ENCODE measurements at regions not wholly inside any gene's neighbourhood (a gene's known extent, or its start where the extent isn't known, plus 50 kb on each side); places are given as distances from the start of the nearest gene placed in this dataset.
A peak's percentile ranks its signal among the peaks of the same experiment; 100 is the strongest.
"Not testable (repeated sequence)": the region's sequence is repeated elsewhere in the genome, so short reads cannot be mapped to it uniquely, and the experiment has no call there.

DNA sequence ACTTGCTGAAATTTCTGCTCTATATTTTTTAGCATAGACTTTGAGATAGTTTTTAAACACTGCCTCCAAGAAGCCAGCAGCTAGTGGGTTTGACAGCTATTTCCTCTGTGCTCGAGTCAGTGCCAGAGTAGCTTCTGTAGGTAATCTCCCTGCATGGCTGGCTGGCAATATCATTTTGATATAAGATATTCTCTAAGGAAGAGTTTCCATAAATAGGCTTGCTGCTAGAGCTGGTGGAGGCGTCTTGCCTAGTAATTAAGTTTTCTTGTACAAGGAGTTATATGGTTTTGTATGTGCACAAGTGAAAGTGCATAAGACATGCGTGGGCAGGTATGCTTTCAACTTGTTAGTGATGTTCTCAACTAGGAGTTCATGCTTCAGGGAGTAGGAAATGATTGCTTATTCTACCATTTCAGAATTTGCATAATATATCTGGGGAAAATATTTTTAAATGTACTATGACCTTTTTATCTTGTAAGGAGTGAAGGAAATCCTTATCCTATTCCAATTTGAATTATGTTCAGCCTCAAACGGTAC is 74.1 kb upstream of the CCL21 start:
- DNase-seq, result no peak

DNA sequence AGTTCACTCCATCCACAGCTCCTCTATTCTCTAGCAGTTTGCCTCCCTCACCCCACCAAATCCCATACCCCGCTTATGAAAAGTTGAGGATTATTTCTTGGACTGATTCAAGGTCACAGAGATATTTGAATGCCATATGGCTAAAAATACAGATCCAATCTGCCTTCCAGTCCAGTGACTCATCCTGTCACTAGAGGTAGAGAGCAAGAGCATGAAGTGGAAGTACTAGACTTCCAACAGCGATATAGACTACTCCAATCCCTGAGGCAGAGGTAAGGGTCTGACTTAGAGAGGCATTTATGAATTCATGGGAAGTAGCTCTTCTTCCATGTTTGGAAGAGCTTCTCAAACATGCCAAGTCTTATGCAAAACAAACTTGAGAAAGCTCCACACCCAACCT is 72.4 kb upstream of the CCL21 start:
- no peak for DNase-seq

GRCh38 chr9:34777666-34778065 is 67.7 kb upstream of the CCL21 start:
- no peak for DNase-seq

- DNase-seq, result no peak
These were observed 64.0 kb upstream of the CCL21 start for GRCh38 chr9:34773955-34774354.

GRCh38 chr9:34773306-34773910 is 63.5 kb upstream of the CCL21 start:
- no peak for DNase-seq

DNA sequence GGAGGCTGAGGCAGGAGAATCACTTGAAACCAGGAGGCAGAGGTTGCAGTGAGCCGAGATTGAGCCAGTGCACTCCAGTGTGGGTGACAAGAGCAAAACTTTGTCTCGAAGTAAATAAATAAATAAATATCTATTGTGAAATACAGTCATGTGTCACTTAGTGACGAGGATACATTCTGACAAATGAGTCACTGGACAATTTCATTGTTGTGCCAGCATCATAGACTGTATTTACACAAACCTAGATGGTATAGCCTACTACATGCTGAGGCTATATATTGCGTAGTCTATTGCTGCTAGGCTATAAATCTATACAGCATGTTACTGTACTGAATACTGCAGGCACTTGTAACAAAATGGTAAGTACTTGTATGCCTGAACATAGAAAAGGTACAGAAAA is 61.1 kb upstream of the CCL21 start:
- DNase-seq, result no peak

DNA sequence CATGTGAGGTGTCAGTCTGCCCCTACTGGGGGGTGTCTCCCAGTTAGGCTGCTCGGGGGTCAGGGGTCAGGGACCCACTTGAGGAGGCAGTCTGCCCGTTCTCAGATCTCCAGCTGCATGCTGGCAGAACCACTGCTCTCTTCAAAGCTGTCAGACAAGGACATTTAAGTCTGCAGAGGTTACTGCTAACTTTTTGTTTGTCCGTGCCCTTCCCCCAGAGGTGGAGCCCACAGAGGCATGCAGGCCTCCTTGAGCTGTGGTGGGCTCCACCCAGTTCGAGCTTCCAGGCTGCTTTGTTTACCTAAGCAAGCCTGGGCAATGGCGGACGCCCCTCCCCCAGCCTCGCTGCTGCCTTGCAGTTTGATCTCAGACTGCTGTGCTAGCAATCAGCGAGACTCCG is 57.2 kb upstream of the CCL21 start:
- not testable (repeated sequence) for DNase-seq

DNA sequence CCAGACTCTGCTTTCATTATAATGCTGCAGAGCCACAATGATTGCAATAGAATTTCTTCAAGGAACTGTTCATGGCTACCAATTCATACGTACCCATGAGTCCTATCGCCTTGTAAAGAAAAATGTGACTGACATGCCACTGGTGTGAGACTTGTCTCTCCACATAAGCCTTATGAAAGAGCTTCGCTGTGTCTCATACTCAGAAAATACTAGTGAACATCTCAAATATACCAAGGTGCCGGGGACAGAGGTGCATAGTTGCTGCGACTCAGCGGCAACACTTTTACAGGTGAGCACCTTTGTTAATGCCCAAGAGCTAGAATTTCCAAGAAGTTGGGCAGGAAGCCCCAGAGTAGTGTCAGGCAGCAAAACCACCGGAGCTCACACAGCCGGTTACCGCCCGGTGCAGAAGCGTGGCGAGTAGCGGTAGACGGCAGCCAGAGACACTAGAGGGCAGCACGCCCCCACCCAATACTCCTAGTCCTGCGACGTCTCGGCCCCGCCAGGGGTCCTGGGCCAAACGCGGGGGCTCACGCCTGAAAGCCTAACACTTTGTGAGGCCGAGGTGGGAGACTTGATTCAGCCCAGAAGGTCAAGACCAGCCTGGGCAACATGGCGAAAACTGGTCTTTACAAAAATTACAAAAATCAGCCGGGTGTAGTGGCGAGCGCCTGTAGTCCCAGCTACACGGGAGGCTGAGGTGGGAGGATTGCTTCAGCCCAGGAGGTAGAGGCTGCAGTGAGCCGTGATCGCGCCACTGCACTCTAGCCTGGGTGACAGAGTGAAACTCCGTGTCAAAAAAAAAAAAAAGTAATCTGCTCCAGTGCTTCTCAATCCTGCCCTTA is 50.5 kb upstream of the CCL21 start:
- peak; percentile 19 for DNase-seq
